Superior temporal gyrus (tissue), 1 donor: ENCODE measurements at regions not wholly inside any gene's neighbourhood (a gene's known extent, or its start where the extent isn't known, plus 50 kb on each side); places are given as distances from the start of the nearest gene placed in this dataset.
"Not testable (repeated sequence)": the region's sequence is repeated elsewhere in the genome, so short reads cannot be mapped to it uniquely, and the experiment has no call there.

ENCODE experiments used
- DNase-seq: peaks from one replicate; pipeline ENCODE4 v3.0.0-alpha.2; 2016; ENCODE audit errors: extremely low spot score

DNA sequence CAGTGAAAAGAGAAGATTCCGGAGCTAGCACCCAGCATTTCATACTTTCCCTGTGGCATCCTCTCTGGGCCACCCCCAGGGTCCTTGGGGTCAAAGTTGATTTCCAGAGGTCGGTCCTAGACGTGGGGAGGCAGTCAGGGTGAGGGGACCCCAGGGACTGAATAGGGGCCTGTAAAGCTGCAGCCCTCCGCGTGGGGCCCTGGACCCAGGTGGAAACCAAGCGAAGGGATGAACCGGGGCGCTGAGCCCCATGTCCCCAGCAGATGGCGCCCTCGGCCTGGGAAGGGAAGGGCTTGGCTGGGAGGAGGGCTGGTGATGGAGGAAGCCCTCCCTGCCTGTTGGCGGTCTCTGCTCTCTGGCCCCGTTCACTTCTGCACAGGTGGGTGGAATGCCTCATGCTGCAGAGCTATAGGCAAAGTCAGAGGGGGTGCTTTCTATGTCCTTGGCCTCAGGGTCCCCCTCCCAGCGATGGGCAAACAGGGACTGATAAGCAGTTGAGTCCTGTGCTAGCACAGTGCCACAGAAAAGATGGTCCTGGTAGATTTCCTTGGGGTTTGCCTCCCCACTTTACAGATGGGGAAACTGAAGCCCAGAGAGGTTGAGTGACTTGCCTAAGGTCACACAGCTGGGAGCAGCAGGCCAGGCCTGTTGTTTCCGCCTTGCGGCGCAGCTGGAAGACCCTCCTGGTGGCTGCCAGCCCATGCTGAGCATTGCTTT, 163.4 kb upstream of the CIBAR2 start:
- DNase-seq: peak; percentile 88

DNA sequence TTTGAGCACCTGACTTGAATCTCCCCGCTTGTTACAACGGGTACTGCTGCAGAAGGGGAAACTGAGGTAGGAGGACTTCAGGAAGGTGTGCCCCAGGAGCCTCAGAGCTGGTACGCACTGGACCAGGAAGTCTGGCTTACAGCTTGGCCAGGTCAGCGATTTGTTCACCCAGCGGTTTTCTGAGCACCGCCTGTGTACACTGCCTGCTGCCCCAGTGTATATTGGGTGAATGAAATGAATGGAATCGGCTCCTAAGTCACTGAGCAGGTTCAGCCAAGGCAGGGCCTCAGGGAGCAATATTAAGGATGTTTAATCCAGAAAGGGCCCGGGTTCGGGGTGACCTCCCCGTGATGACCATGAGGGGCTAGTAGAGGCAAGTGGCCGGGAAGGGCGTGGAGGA, 164.0 kb upstream of the CIBAR2 start:
- no peak for DNase-seq

GRCh38 chr16:85276721-85277120, 164.4 kb upstream of the CIBAR2 start:
- no peak for DNase-seq

DNA sequence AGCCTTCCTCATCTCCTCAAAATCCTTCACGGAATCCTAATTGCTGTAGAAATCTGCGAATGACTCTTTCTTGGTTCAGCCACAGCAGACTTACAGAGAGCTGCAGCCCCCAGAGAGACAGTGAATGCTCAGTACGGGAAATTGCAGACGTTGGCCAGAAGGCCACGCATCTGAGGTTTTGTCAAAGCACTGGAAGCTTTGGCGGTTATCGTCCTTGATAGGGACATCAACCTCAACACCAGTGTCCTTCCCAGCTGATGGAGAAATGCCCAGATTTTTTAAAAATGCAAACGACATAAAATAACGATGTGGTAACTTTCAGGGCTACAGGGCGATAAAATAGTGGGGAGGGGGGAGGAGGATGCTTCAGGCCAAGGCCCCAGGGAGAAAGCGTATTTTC, 166.6 kb upstream of the CIBAR2 start:
- no peak for DNase-seq

DNA sequence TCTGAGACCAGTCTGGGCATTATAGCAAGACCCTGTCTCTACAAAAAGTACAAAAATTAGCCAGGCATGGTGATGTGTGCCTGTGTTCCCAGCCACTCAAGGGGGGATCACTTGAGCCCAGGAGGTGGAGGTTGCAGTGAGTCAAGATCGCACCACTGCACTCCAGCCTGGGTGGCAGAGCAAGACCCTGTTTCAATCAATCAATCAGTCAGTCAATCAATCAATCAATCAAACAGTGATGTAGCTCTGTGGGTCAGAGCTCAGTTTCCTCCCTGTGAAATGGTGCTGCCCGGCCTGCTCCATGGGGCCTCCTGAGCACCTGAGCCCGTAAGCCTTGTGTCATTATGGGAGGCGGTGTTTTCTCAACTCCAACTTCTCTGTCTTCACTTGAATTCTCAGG, 167.1 kb upstream of the CIBAR2 start:
- DNase-seq: no peak

DNA sequence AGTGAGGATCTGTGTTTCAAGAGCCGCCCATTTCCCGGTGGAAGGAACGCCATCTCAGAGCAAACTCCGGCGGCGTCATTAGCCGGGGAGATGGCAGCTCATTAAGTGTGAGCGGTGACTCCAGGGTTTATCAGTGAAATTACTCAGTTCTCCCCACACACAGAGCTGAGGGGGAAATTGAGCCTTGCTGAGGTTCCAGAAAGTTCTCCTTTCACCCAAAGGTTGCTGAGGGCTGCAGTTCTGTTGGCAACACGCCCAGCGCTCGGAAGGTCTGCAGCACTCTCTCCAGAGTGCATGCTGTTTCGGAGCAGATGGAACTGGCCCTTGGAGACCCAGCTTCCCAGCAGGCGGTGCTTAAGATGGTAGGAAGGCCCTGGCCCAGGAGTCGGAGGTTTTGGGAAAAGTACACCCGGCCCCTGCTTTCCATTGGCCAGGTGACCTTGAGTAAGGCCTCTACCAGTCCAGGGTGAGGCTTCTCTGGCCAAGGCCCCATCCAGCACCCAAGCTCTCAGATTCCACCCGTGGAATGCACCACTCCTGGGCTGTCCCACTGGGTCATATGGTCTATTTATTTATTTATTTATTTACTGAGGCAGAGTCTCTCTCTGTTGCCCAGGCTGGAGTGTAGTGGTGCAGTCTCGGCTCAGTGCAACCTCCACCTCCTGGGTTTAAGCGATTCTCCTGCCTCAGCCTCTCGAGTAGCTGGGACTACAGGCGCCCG, 167.7 kb upstream of the CIBAR2 start:
- DNase-seq: no peak

GRCh38 chr16:85281181-85281580, 168.9 kb upstream of the CIBAR2 start:
- no peak for DNase-seq

- DNase-seq: no peak
These were observed 170.6 kb upstream of the CIBAR2 start for GRCh38 chr16:85282842-85283241.

DNA sequence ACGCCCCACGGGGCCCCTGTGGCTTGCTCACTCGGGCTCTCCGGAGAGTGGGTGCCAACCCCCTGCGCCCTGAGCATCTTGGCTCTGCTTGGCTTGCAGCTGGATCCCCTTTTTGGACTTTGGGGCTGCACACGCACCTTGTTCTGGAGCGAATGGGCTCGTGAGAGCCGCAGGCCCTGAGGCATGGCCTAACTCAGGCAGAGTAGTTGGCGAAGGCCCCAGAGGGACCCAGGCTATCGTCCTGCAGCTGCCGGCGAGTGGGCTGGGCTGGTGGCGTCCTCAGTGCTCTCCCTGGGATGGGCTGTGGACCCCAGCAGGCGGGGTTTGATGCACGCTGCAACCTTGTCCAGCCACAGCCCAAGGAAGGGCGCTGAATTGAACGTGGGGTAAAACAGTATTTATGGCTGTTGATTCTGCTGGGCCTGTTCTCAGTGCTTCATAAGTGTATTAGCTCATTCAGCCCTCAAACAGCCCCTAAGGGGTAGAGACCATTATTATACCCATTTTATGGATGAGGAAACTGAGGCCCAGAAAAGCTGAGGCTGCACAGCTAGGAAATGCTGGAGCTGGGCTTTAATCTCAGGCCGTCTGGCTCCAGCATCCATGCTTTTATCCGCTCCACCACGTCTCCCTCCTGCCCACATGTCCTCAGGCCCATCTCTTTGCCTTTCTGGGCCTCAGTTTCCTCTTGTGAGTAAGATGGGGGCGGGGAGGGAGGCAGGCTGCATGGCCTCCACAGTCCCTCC, 171.2 kb upstream of the CIBAR2 start:
- no peak for DNase-seq

- peak; percentile 46 for DNase-seq
These were observed 172.0 kb upstream of the CIBAR2 start for GRCh38 chr16:85284141-85284817.

GRCh38 chr16:85285681-85286065, 173.4 kb upstream of the CIBAR2 start:
- no peak for DNase-seq

GRCh38 chr16:85286066-85286831, 174.0 kb upstream of the CIBAR2 start:
- DNase-seq: peak; percentile 97

GRCh38 chr16:85286951-85287814, 174.9 kb upstream of the CIBAR2 start:
- DNase-seq: peak; percentile 73

- not testable (repeated sequence) for DNase-seq
These were observed 175.5 kb upstream of the CIBAR2 start for GRCh38 chr16:85287815-85288109.

DNA sequence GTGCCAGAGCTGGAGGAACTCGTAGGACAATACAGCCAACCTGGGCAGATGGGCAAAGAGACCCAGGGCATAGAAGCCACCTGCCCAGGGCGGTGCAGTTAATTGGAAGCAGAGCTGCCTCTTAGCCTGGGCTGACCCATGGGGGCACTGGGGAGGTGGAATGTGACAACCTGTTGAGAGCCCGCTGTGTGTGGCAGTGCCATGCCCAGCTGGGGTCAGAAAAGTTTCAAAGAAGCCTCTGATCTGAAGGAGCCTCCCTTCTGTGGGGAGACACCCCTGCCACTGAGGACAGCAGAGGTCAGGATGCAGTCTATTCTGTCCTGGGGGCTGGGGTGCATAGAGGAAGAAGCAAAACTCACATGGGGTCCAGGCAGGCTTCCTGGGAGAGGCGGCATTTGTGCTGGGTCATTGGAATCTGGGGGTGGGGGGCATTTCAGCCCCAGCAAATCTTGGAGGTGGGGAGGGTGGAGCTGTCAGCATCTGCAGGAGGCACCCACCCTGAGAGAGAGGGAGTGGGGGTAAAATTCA, 176.1 kb upstream of the CIBAR2 start:
- DNase-seq: no peak

GRCh38 chr16:85288869-85289660, 176.8 kb upstream of the CIBAR2 start:
- DNase-seq: no peak

- no peak for DNase-seq
These were observed 177.7 kb upstream of the CIBAR2 start for GRCh38 chr16:85289760-85290625.

GRCh38 chr16:85290626-85291301, 178.5 kb upstream of the CIBAR2 start:
- DNase-seq: no peak
